RPMI7951 (cell line): ENCODE measurements at regions not wholly inside any gene's neighbourhood (a gene's known extent, or its start where the extent isn't known, plus 50 kb on each side); places are given as distances from the start of the nearest gene placed in this dataset.

Source experiments
- DNase-seq: peaks from one replicate; pipeline ENCODE4 v3.0.0-alpha.2; 2012; ENCODE audit warnings: low read depth

- DNase-seq, result no peak
Observed at GRCh38 chr11:92915551-92915950, 53.9 kb upstream of the MTNR1B start.

- DNase-seq, result no peak
Observed at GRCh38 chr11:92916299-92916698, 53.2 kb upstream of the MTNR1B start.

GRCh38 chr11:92917927-92918326 lies 51.5 kb upstream of the MTNR1B start:
- DNase-seq, result no peak

- DNase-seq, result no peak
Observed at GRCh38 chr11:92919048-92919447, 50.4 kb upstream of the MTNR1B start.
